ENCODE measurements at regions not wholly inside any gene's neighbourhood (a gene's known extent, or its start where the extent isn't known, plus 50 kb on each side); places are given as distances from the start of the nearest gene placed in this dataset.

- no peak for TF ChIP-seq FOXA1 (IDR thresholded peaks at IDR 0.05)
- no peak for TF ChIP-seq BHLHE40 (IDR thresholded peaks at IDR 0.05; ENCODE audit: borderline replicate concordance)
- no peak for TF ChIP-seq HDGF (IDR thresholded peaks at IDR 0.05; ENCODE audit: borderline replicate concordance)
- TF ChIP-seq SP1 (IDR thresholded peaks at IDR 0.05): no peak
- TF ChIP-seq PKNOX1 (IDR thresholded peaks at IDR 0.05): no peak
- no peak for TF ChIP-seq TARDBP (IDR thresholded peaks at IDR 0.05)
- no peak for TF ChIP-seq L3MBTL2 (conservative IDR thresholded peaks at IDR 0.05)
- TF ChIP-seq SUZ12 (IDR thresholded peaks at IDR 0.05): no peak
- TF ChIP-seq ELF4 (IDR thresholded peaks at IDR 0.05): no peak
- TF ChIP-seq FOXK2 (IDR thresholded peaks at IDR 0.05): no peak
- TF ChIP-seq NFRKB (IDR thresholded peaks at IDR 0.05): no peak
- no peak for TF ChIP-seq FOXM1 (IDR thresholded peaks at IDR 0.05; ENCODE audit: borderline replicate concordance)
- no peak for TF ChIP-seq ARNT (IDR thresholded peaks at IDR 0.05)
- no peak for TF ChIP-seq LEF1 (IDR thresholded peaks at IDR 0.05; ENCODE audit: borderline replicate concordance)
Observed at GRCh38 chr5:118687100-118687499, 301.2 kb downstream of the DTWD2 start.

All from HEK293T (cell line).